NCI-H774 (cell line): ENCODE measurements at regions not wholly inside any gene's neighbourhood (a gene's known extent, or its start where the extent isn't known, plus 50 kb on each side); places are given as distances from the start of the nearest gene placed in this dataset.

Experiments
- DNase-seq: peaks from one replicate; lab custom pipeline; 2025; lab: John Stamatoyannopoulos, UW

- DNase-seq: no peak
These were observed 51.0 kb downstream of the CCDC54 start for GRCh38 chr3:107428051-107428858.

- peak; percentile 61 for DNase-seq
These were observed 52.3 kb downstream of the CCDC54 start for GRCh38 chr3:107429320-107430181.

- DNase-seq: no peak
These were observed 53.2 kb downstream of the CCDC54 start for GRCh38 chr3:107430214-107430995.

- no peak for DNase-seq
These were observed 53.7 kb downstream of the CCDC54 start for GRCh38 chr3:107430996-107431245.

GRCh38 chr3:107431246-107432012 is 54.2 kb downstream of the CCDC54 start:
- DNase-seq: peak; percentile 37

- peak; percentile 18 for DNase-seq
These were observed 54.8 kb downstream of the CCDC54 start for GRCh38 chr3:107432013-107432515.

GRCh38 chr3:107432646-107433045 is 55.4 kb downstream of the CCDC54 start:
- no peak for DNase-seq

- no peak for DNase-seq
These were observed 58.8 kb downstream of the CCDC54 start for GRCh38 chr3:107436029-107436428.

GRCh38 chr3:107438671-107439070 is 61.4 kb downstream of the CCDC54 start:
- no peak for DNase-seq

- DNase-seq: no peak
These were observed 64.4 kb downstream of the CCDC54 start for GRCh38 chr3:107441617-107442016.

- DNase-seq: no peak
These were observed 66.2 kb downstream of the CCDC54 start for GRCh38 chr3:107443461-107443860.

GRCh38 chr3:107446706-107447105 is 69.5 kb downstream of the CCDC54 start:
- no peak for DNase-seq

- no peak for DNase-seq
These were observed 72.4 kb upstream of the BBX start for GRCh38 chr3:107450254-107450893.

- no peak for DNase-seq
These were observed 70.3 kb upstream of the BBX start for GRCh38 chr3:107452436-107452835.

- DNase-seq: no peak
These were observed 69.3 kb upstream of the BBX start for GRCh38 chr3:107453504-107453903.

GRCh38 chr3:107455621-107456020 is 67.1 kb upstream of the BBX start:
- DNase-seq: no peak

GRCh38 chr3:107456501-107456900 is 66.3 kb upstream of the BBX start:
- no peak for DNase-seq

GRCh38 chr3:107458871-107459270 is 63.9 kb upstream of the BBX start:
- no peak for DNase-seq

- DNase-seq: no peak
These were observed 61.0 kb upstream of the BBX start for GRCh38 chr3:107461721-107462120.

- no peak for DNase-seq
These were observed 58.7 kb upstream of the BBX start for GRCh38 chr3:107464037-107464436.

GRCh38 chr3:107465064-107465631 is 57.6 kb upstream of the BBX start:
- no peak for DNase-seq
